Mucosa of descending colon (tissue), 3 donors: ENCODE measurements at regions not wholly inside any gene's neighbourhood (a gene's known extent, or its start where the extent isn't known, plus 50 kb on each side); places are given as distances from the start of the nearest gene placed in this dataset.
A peak's percentile ranks its signal among the peaks of the same experiment; 100 is the strongest.

Experiments
- ATAC-seq: fragments of 200-7000 bp; cut with Tn5 transposase; one replicate; pipeline ENCODE4 v1.9.1; 2020; ENCODE audit warnings: mild to moderate bottlenecking, moderate library complexity
- DNase-seq, 3 donors: peaks; one replicate each; pipeline ENCODE4 v3.0.0-alpha.2; 2020
- H3K36me3 ChIP-seq: fragments of 200-600 bp; one replicate; pipeline ENCODE4 v1.8.0; 2021; ENCODE audit warnings: low read depth, mild to moderate bottlenecking
- H3K4me1 ChIP-seq: fragments of 200-600 bp; one replicate; pipeline ENCODE4 v1.8.0; 2021; ENCODE audit warnings: low read depth, mild to moderate bottlenecking
- H3K4me3 ChIP-seq: fragments of 200-600 bp; one replicate; pipeline ENCODE4 v1.8.0; 2021; ENCODE audit warnings: mild to moderate bottlenecking
- H3K9me3 ChIP-seq: fragments of 200-600 bp; one replicate; pipeline ENCODE4 v1.8.0; 2021; ENCODE audit warnings: mild to moderate bottlenecking
- intact Hi-C, 2 donors: fragments of 100-400 bp; cut with DNase I in 1 of 2; cut with micrococcal nuclease in 1 of 2; formaldehyde crosslinking; loops; one replicate each; pipeline versions ENCODE4 v1.11.0 to v1.11.1; 2022; cut with DNase I, micrococcal nuclease
- TF ChIP-seq, protein P1 (sequence below): fragments of 200-600 bp; IDR thresholded peaks from one replicate; pipeline ENCODE4 v1.8.0; 2022; ENCODE audit warnings: antibody characterized with exemption, mild to moderate bottlenecking
- donor health status: DM: no; HTN: no; CAD: no; lungs with moderate emphysema.
- donor health status: DM: no; HTN: no; CAD: no.
- donor health status: DM: no; HTN: yes; CAD: no.

- DNase-seq = no peak
- no peaks in the 10 kb centered on the region for H3K36me3 ChIP-seq
- no peaks in the 10 kb centered on the region for H3K9me3 ChIP-seq
- H3K4me1 ChIP-seq = no peaks in the 10 kb centered on the region
- TF ChIP-seq, protein P1, sequence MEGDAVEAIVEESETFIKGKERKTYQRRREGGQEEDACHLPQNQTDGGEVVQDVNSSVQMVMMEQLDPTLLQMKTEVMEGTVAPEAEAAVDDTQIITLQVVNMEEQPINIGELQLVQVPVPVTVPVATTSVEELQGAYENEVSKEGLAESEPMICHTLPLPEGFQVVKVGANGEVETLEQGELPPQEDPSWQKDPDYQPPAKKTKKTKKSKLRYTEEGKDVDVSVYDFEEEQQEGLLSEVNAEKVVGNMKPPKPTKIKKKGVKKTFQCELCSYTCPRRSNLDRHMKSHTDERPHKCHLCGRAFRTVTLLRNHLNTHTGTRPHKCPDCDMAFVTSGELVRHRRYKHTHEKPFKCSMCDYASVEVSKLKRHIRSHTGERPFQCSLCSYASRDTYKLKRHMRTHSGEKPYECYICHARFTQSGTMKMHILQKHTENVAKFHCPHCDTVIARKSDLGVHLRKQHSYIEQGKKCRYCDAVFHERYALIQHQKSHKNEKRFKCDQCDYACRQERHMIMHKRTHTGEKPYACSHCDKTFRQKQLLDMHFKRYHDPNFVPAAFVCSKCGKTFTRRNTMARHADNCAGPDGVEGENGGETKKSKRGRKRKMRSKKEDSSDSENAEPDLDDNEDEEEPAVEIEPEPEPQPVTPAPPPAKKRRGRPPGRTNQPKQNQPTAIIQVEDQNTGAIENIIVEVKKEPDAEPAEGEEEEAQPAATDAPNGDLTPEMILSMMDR = no peak
- no peak for ATAC-seq
- H3K4me3 ChIP-seq = no peak overlapping the region
- intact Hi-C loops = loop anchor here in 1 of 2 donors (10.0 kb wide), 1 partner anchor 201 kb away; no protein-coding TSS in a partner anchor
These were observed 73.3 kb upstream of the WASF3 start for GRCh38 chr13:26484196-26484595.

- no peak overlapping the region for H3K4me3 ChIP-seq
- TF ChIP-seq, protein P1 = no peak
- H3K9me3 ChIP-seq = no peaks in the 10 kb centered on the region
- no peaks in the 10 kb centered on the region for H3K36me3 ChIP-seq
- intact Hi-C loops = loop anchor here in 1 of 2 donors (10.0 kb wide), 1 partner anchor 200 kb away; no protein-coding TSS in a partner anchor
- H3K4me1 ChIP-seq = no peaks in the 10 kb centered on the region
- ATAC-seq = no peak
- DNase-seq = no peak
These were observed 72.2 kb upstream of the WASF3 start for GRCh38 chr13:26485288-26485687.

- DNase-seq (peak in 1 of 3 donors; percentile 28), ATAC-seq (no peak)
- H3K36me3 ChIP-seq = no peaks in the 10 kb centered on the region
- H3K9me3 ChIP-seq = no peaks in the 10 kb centered on the region
- TF ChIP-seq, protein P1 = no peak
- H3K4me1 ChIP-seq = no peaks in the 10 kb centered on the region
- intact Hi-C loops = loop anchor here in 1 of 2 donors (10.0 kb wide), 1 partner anchor 199 kb away; no protein-coding TSS in a partner anchor
- no peak overlapping the region for H3K4me3 ChIP-seq
These were observed 71.7 kb upstream of the WASF3 start for GRCh38 chr13:26485786-26486185.

- ATAC-seq (no peak), DNase-seq (no peak)
- intact Hi-C loops = loop anchor here in 1 of 2 donors (10.0 kb wide), 1 partner anchor 198 kb away; no protein-coding TSS in a partner anchor
- Histone ChIP-seq H3K4me1 (no peaks in the 10 kb centered on the region), H3K36me3 (no peaks in the 10 kb centered on the region), H3K9me3 (no peaks in the 10 kb centered on the region), H3K4me3 (no peak overlapping the region)
- TF ChIP-seq, protein P1 = no peak
These were observed 70.9 kb upstream of the WASF3 start for GRCh38 chr13:26486550-26486949.

- intact Hi-C loops = loop anchor here in 1 of 2 donors (10.0 kb wide), 1 partner anchor 197 kb away; no protein-coding TSS in a partner anchor
- no peak for DNase-seq
- Histone ChIP-seq H3K9me3 (no peaks in the 10 kb centered on the region), H3K36me3 (no peaks in the 10 kb centered on the region), H3K4me1 (no peaks in the 10 kb centered on the region), H3K4me3 (no peak overlapping the region)
- ATAC-seq = no peak
- TF ChIP-seq, protein P1 = no peak
These were observed 69.7 kb upstream of the WASF3 start for GRCh38 chr13:26487781-26488180.
